Right ventricle myocardium superior (tissue), 1 donor: ENCODE measurements at regions not wholly inside any gene's neighbourhood (a gene's known extent, or its start where the extent isn't known, plus 50 kb on each side); places are given as distances from the start of the nearest gene placed in this dataset.
"Not testable (repeated sequence)": the region's sequence is repeated elsewhere in the genome, so short reads cannot be mapped to it uniquely, and the experiment has no call there.

Experiments
- ATAC-seq: fragments of 200-7000 bp; cut with Tn5 transposase; one replicate; pipeline ENCODE4 v1.9.1; 2020; ENCODE audit warnings: mild to moderate bottlenecking; ENCODE audit not compliant: poor library complexity
- DNase-seq: peaks from one replicate; pipeline ENCODE4 v3.0.0-alpha.2; 2020
- intact Hi-C: fragments of 100-400 bp; cut with DNase I; formaldehyde crosslinking; loops from one replicate; pipeline ENCODE4 v1.11.2; 2022
- donor health status: DM: no; HTN: yes; CAD: no; lungs with severe emphysema.

DNA sequence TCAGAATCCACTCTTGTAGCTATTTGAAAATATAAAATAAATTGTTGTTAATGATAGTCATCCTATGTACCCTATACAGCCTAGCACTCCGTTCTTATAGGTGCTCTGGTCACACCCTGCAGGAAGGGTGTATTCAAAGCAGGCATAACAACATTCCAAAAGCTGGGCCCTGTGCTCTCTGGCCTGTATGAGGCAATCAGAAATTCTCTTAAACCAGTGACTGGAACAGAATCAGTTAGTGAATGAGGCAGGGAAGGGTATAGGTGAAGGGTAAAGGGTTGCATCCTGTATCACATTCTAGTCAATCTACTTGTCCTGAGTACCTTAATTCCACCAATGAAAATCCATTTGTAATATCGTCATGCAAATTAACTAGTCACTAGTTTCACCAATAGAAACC lies 154.5 kb upstream of the ZNF217 start:
- DNase-seq = no peak
- intact Hi-C loops = no loop called here
- no peak for ATAC-seq

DNA sequence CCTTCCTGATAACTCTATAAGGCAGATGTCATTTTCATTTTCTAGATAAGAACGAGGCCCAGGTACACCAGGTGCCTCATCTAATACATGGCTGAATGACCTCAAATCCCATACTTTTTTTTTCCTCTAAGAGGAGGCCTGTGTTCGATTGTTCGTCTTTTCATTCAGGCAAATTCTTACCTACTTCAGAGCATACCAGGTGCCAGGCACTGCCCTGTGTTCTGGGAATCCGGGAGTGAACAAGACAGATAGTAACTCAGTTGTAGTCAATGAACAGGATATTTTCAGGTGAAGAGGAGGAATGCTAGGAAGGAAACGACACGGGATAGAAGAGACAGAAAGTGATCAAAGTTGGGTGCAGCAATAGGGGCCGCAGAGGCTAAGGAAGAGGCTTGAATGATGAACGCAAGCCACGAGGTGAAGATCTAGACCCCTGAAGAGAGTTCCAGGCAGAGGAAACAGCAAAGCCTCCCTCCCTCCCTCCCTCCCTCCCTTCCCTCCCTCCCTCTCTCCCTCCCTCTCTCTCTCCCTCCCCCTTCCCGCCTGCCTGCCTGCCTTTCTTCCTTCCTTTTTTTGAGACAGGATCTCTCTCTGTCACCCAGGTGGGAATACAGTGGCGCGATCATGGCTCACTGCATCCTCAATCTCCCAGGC lies 150.1 kb upstream of the ZNF217 start:
- intact Hi-C loops = no loop called here
- DNase-seq (no peak), ATAC-seq (no peak)

DNA sequence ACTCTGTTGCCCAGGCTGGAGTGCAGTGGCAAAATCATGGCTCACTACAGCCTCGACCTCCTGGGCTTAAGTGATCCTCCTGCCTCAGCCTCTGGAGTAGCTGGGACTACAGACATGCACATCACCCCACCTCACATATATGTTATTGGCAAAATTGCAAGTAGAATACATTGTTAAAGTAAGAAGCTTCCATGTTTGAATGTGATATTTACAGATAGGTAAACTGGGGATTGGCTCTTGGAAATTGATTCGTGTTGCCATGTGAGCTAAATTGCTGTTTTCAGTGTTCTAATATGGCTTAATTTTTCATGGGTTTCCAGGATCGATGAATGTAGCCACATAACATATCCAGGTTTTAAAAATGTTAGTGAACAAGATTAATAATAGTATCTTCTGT lies 149.0 kb upstream of the ZNF217 start:
- ATAC-seq = no peak
- intact Hi-C loops = no loop called here
- DNase-seq = no peak

DNA sequence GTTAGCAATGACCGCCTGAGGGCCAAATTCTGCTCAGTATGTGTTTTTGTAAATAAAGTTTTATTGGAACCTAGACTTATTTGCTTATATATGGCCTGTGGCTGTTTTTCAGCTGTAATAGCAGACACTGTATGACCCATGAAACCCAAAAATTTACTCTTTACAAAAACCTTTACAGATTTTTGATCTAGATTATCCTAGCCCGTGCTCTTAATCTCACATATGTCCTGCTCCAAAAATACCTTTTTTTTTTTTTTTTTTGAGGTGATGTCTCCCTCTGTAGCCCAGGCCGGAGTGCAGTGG lies 148.0 kb upstream of the ZNF217 start:
- intact Hi-C loops = no loop called here
- ATAC-seq = no peak

DNA sequence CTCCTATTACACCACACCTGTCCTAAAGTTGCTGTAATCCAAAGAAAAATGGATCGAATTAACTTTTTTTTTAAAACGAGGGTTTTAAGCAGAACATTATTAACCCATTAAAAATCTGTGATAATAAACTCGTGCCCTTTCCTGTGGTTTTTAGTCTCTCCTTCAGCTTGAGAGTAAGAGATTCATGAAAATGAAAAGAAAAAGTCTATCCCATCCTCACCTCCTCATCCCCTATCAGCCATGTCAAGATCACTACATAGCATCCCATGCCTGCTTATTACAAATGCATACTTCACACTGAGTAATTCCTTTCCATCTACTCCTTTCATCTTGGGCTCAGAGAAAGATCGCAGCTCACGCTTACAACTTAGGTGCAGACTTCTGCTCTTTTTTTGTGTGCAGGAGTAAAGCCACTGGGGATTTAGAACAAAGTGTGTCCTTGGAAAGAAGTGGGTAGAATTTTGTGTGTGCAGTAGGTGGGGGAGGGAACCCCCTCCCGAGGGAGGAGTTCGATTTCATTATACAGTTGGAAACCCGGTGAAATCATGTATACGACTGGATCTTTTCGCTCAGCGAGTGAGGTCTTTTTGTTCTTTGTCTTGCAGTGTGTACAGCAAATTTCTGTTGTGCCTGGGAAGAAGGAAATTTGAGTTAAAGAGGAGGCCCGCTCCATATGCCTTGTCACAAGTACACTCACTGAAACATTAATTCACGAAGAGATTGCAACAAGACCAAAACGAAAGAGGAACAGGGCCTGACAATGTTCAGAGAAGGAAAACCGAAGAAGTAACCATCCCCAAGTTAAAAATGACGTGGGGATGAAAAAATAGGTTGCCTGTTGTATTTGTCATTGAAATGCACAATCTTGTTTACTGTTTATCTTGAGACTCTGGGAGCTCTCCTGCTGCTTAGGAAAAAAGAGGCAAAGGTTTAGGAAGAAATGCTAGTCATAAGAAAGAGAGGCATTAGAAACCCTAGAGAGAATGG lies 146.5 kb upstream of the ZNF217 start:
- intact Hi-C loops = loop anchor here (5.0 to 10.0 kb wide), 3 partner anchors 115 to 205 kb away; partner anchors contain the start of gene ZNF217
- DNase-seq (no peak), ATAC-seq (no peak)

More for the DNA sequence above, 148.0 kb upstream of the ZNF217 start:
- no peak for DNase-seq

DNA sequence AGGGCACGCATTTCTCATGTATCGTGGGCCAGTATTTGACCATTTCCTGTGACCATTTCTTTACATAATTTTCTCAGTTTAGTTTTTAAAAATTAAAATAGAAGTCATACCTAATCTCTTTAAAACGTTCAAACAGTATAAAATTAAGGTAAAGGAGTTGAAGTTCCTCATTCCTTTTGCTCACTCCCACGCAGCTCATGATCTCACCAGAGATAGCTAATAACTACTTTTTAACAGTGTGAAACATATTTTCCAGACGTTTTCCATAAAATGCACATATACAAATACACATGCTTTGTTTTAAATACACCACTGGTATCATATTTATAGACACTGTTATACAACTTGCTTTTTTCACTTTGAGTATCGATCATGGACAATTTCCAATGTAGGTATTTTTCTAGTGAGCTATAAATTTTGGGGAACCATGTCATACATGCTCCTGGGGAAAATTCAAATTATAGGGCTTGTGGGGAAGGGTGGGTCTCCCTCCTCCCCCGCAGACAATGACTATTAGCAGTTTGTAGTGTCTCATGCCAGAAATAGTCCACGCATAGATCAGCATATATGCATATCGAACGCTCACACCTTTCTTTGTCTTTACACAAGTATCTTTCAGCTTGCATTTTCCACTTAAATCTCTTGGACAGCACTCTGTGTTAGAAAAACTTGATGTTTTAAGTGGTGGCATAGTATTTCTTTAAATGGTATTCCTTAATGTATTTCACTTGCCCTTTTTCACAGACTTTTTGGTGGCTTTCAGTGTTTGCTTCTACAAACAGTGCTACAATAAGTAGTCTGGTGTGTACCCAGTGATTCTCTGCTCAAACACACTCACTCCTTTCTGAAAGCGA lies 145.5 kb upstream of the ZNF217 start:
- intact Hi-C loops = loop anchor here (5.0 to 10.0 kb wide), 3 partner anchors 114 to 206 kb away; partner anchors contain the start of gene ZNF217
- ATAC-seq (no peak), DNase-seq (no peak)

DNA sequence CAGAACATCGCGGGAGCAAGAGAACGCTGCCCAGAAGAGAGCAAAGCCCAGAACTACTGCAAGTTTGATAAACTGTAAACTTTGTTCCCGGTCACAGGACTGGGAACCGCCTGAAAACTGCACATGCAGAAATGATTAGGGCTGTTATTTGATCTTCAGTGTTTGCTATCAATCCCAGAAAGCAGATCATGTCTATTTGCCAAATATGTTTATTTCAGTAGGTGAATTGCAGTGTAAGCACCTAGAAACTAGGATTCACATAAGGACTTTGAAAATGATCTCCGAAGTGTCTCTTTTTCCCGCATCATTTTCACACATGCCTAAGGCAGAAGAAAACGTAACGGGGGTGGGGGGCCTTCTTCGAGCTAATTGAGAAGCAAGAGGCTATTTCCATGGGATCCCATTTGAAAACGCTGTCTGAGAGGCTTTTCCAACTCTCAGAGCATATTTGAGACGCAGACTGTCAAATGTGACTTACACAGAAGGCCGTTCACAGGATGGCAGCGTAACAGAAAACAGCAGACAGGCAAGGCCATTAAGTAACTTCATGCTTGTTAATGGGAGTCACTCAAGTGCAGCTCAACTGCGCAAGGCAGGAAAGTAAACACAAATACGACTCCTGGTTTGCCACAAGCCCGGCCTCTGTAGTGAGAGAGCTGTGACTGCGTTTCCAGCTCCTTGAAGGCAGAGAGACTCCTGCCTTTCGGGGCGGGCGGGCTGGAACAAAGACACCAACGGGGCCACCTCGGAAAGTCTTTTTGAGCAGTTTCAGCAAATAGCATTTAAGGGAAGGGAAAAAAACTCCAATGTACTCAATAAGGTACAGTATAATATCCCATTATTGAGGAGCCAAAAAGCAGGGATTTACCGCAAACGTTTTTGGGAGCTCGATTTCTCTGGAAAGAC lies 144.7 kb upstream of the ZNF217 start:
- intact Hi-C loops = loop anchor here (5.0 to 10.0 kb wide), 3 partner anchors 113 to 207 kb away; partner anchors contain the start of gene ZNF217
- peak; percentile 84 for ATAC-seq
- peak; percentile 70 for DNase-seq

DNA sequence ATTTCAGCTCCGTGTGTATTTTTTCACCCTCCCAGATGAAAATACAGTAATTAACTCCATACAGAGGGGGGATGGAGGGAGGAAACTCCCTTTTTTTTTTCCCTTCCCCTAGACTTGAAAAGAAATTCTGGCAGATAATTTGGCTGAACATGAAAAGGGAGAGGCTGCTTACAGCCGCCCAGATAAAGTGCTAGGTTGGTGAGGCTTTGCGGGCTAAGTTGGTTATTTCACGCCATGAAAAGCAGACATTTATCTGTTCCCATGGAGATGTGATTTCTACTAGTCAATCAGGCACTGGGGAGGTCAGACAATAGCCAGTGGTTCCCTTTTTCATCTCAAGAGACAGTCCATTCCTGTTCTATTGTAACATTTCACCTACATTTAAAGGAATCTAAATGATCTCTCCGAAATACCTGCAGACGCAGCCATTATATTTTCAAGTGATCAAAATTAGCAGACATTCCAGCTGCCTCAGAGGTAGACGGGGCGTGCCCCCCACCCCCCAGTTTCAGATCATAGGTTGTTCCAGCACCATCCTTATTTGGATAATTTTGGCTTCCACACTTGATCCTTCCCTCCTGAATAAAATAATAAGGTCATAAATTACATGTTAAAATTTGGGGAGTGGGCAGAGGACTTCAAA lies 143.9 kb upstream of the ZNF217 start:
- no peak for DNase-seq
- intact Hi-C loops = loop anchor here (5.0 to 10.0 kb wide), 3 partner anchors 113 to 207 kb away; partner anchors contain the start of gene ZNF217
- no peak for ATAC-seq

DNA sequence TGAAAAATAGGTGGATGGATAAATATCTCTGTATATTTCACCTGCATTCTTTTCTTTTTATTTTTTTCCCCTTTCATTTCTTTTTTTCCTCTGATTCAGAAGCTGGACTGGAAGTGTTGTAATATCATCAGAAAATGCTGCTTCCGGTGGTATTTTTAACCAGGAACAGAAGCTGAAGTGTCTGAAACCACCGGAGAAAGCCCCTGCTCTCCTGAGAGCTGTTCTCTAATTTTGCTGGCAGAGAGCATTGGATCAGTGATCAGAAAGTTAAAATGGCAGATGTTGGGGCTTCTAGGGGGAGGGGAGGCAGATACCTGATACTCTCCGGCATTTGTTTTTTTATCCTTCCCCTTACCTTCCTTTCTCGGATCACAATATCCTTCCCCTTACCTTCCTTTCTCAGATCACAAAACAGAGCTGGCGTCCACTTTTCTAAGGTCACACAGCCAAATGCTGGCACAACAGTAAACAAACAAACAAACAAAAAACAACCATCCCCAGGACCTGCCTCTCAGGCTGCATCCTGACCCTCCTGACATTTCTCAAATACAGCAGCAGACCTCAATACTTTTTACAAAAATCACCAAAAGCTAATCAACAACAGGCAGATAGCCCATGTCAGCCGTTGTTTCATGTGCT lies 143.2 kb upstream of the ZNF217 start:
- peak; percentile 23 for ATAC-seq
- intact Hi-C loops = loop anchor here (5.0 to 10.0 kb wide), 3 partner anchors 112 to 208 kb away; partner anchors contain the start of gene ZNF217
- DNase-seq = no peak

DNA sequence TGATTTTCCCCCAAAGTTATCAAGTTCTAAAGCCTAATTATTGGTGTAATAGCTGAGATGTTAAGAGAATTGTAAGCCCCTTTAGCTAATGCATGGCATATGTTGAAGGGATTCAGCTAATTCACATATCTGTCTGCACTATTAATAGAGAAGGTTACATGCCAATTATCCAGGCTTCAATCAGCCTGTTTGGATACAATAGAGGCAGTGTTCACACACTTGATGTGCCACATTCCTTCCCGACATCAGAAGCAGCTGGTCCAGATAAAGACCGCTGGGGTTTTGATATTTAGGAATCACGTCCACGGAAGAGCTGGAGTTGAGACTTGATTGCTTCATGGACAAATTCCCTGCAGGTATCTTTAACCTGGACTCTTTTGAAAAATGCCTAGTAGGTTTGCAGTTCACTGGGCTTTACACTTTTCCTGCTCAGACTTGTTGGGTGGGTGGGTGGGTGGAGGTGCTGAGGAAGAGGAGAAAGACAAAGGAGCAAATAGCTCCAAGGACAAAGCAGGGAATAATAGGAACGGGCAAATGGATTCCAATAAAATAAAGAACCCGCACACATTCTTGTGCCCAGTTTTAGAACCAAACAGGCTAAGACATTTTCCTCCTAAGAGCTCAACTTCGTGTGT lies 142.6 kb upstream of the ZNF217 start:
- intact Hi-C loops = loop anchor here (5.0 to 10.0 kb wide), 3 partner anchors 111 to 209 kb away; partner anchors contain the start of gene ZNF217
- DNase-seq = no peak
- ATAC-seq = peak; percentile 65

DNA sequence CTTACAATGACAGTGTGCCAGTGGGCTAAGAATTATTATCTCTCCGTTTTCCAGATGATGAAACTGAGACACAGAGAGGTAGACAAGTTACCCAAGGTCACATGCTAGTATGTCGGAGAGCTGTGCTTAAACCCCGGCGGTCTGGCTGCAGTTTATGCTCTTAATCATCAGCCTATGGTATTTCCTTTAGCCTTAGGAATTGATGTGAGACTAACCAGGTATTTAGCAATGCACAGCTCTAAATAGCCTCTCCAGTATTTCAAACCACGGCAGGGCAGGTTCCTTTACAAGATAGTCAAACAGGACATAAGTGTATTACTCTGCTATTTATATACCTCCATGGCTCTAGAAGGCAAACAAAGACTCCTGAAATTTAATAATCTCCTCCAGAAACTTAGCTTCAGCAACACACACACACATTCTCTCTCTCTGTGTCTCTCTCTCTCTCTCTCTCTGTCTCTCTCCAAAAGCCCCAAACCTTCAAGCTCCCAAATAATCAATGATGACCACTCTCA lies 142.0 kb upstream of the ZNF217 start:
- intact Hi-C loops = loop anchor here (5.0 to 10.0 kb wide), 3 partner anchors 111 to 209 kb away; partner anchors contain the start of gene ZNF217
- ATAC-seq (peak; percentile 43), DNase-seq (no peak)

DNA sequence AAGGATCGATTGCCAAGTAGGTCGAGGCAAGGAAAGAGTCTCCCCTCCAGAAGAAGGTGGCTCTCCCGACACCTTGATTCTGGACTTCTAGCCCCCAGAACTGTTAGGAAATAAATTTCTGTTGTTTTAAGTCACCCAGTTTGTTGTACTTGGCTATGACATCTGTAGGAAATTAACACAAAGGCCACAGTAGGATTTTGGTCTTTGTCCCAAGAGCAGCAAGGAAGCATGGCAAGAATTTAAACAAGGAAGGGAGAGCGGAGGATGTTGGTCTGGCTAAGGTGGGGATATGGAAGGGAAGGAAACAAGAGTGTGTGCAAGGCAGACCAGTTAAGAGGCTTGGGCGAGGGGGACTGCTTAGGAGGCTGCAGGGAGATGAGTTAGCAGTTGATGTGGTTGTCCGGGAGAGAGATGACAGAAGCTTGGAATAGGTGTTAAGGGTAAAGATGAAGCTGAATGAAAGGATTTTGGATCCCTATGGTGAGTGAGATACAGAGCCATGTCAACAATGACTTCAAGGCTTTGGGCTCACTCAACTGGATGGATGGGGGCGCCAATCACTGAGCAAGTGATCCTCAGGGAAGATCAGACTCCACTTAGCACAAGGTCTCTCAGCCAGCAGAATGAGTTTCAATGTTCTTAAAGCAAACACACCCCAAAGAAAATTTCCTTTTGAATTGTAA lies 140.5 kb upstream of the ZNF217 start:
- intact Hi-C loops = loop anchor here (10.0 kb wide), 2 partner anchors 109 to 211 kb away; no protein-coding TSS in a partner anchor
- DNase-seq = no peak
- ATAC-seq = no peak

DNA sequence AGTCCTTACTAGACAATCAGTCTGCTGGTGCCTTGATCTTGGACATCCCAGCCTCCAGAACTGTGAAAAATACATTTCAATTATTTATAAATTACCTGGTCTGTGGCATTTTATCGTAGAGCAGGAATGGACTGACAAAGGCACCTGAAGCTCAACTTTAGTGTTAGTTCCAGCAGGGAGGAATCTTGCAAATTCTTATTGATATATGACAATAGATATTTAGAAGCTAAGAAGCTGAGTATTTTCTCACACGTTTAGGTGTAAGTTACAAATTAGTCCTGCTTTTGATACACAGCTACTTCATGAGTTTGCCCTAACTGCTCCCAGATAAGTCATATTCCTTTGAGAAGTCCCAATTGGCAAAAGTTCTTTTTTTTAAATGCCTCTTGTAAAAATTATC lies 138.0 kb upstream of the ZNF217 start:
- intact Hi-C loops = loop anchor here (10.0 kb wide), 2 partner anchors 107 to 213 kb away; no protein-coding TSS in a partner anchor
- DNase-seq (no peak), ATAC-seq (no peak)

DNA sequence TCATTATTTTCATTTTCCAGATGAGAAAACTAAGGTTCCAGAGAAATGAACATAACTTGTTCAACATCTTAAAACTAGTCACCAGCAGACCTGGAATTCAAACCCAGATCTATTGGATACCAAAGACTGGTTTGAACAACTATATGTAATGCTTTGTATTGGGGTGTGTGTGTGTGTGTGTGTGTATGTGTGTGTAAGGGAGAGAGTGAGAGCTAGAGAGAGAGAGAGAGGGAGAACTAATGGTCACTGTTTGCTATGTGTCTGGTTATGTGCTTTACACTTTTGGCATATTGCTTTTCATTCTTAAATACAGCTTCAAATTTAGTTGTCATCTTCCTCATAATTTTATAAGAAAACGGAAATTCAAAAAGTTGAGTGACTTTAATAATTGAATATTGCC lies 134.7 kb upstream of the ZNF217 start:
- DNase-seq = no peak
- intact Hi-C loops = no loop called here
- no peak for ATAC-seq

DNA sequence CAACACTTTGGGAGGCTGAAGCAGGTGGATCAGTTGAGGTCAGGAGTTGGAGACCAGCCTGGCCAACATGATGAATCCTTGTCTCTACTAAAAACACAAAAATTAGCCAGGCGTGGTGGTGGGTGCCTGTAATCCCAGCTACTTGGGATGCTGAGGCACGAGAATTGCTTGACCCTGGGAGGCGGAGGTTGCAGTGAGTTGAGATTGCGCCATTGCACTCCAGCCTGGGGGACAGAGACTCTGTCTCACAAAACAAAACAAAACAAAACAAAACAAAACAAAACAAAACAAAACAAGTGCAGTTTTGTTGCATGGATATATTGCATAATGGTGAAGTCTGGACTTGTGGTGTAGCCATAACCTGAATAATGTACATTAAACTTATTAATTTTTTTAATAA lies 133.6 kb upstream of the ZNF217 start:
- DNase-seq, ATAC-seq, intact Hi-C loops: not testable (repeated sequence)
